Suprapubic skin (tissue), 4 donors: ENCODE measurements at regions not wholly inside any gene's neighbourhood (a gene's known extent, or its start where the extent isn't known, plus 50 kb on each side); places are given as distances from the start of the nearest gene placed in this dataset.

Experiments
- DNase-seq, 2 donors: peaks; one replicate each; pipeline ENCODE4 v3.0.0-alpha.2; 2019; ENCODE audit warnings: low spot score in 2 of 2
- H3K27ac ChIP-seq: fragments of 200-600 bp; sonication (generic); one replicate; pipeline ENCODE4 v1.5.1; 2019
- H3K27me3 ChIP-seq: fragments of 200-600 bp; sonication (generic); one replicate; pipeline ENCODE4 v1.5.1; 2019
- H3K36me3 ChIP-seq: fragments of 200-600 bp; sonication (generic); one replicate; pipeline ENCODE4 v1.5.1; 2019
- H3K4me1 ChIP-seq: fragments of 200-600 bp; sonication (generic); one replicate; pipeline ENCODE4 v1.5.1; 2019
- H3K4me3 ChIP-seq: fragments of 200-600 bp; sonication (generic); one replicate; pipeline ENCODE4 v1.5.1; 2019; ENCODE audit warnings: mild to moderate bottlenecking
- H3K9me3 ChIP-seq: fragments of 200-600 bp; sonication (generic); one replicate; pipeline ENCODE4 v1.5.1; 2019
- CTCF ChIP-seq, 2 donors: fragments of 200-600 bp in 1 of 2; fragments of 450-650 bp in 1 of 2; sonication (generic) in 1 of 2; IDR thresholded peaks; one replicate each; pipeline ENCODE4 v1.5.1; 2016 to 2019; ENCODE audit warnings: antibody characterized with exemption in 2 of 2, mild to moderate bottlenecking in 1 of 2, moderate library complexity in 1 of 2
- EP300 ChIP-seq: sonication (generic); formaldehyde crosslinking; IDR thresholded peaks from one replicate; pipeline ENCODE4 v1.6.1; 2017; ENCODE audit warnings: antibody characterized with exemption
- POLR2A ChIP-seq, 2 donors: fragments of 450-650 bp; IDR thresholded peaks; one replicate each; pipeline ENCODE4 v1.6.1; 2017; ENCODE audit warnings: antibody characterized with exemption in 2 of 2, mild to moderate bottlenecking in 2 of 2, moderate library complexity in 2 of 2
- POLR2AphosphoS5 ChIP-seq, 3 donors: sonication (generic); formaldehyde crosslinking; IDR thresholded peaks; one replicate each; pipeline ENCODE4 v1.6.1; 2017; ENCODE audit warnings: antibody characterized with exemption in 3 of 3
- WGBS: methylation state at CpG from one replicate; pipeline ENCODE4 v1.1.5; 2018; 5-methylcytosine and 5-hydroxymethylcytosine counted together

DNA sequence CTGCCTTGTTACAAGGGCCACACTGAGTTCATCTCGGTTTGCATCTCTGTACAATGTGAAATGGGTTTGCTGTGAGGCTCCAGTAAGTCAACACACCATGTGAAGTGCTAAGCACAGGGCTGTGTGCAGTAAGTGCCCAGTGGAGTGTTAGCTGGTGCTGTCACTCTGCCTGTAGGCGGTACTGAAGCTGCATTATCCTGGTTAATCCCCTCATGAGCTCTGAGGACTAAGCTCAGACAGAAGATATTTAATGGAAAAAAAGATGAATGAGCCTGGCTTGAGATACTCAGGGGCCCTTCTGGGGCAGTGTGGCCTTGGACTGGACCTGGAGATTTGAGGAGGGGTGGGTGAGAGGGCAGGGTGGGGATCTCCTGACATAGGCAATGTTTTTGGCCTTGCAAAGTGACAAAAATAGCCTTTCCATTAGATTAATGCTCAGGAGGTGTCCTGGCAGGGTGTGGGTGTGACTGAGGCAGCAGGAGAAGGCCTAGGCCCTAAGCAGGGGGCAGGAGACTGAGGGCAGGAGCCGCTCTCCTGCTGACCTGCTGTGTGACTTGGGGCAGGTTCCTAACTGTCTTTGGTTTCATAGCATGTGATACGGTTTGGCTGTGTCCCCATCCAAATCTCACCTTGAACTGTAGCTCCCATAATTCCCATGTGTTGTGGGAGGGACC, 570.5 kb downstream of the PTPRU start:
- Histone ChIP-seq H3K27ac (no peak overlapping the region), H3K4me3 (no peak overlapping the region), H3K4me1 (no peaks in the 10 kb centered on the region), H3K27me3 (peaks cover 30% of the 10 kb centered on the region), H3K9me3 (no peaks in the 10 kb centered on the region), H3K36me3 (no peaks in the 10 kb centered on the region)
- TF ChIP-seq CTCF (IDR thresholded peaks at IDR 0.05): no peak
- no peak for TF ChIP-seq POLR2AphosphoS5 (IDR thresholded peaks at IDR 0.05)
- no peak for TF ChIP-seq POLR2A (IDR thresholded peaks at IDR 0.05)
- no peak for TF ChIP-seq EP300
- 64% methylated on average over 4 of the region's 4 CpGs for WGBS
- DNase-seq: no peak

DNA sequence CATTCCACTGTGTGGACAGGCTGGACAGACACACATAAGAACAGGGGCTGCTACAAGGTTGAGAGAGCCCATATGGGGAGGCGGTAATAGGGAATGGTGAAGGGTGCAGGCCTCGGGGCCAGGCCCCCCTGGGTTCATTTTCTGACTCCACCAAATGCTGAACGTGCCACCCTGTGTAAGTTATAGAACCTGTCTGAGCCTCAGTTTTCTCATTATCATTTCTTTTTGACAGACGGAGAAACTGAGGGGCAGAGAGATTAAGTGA, 569.5 kb downstream of the PTPRU start:
- Histone ChIP-seq H3K4me3 (no peak overlapping the region), H3K27me3 (peaks cover 36% of the 10 kb centered on the region), H3K9me3 (no peaks in the 10 kb centered on the region), H3K36me3 (no peaks in the 10 kb centered on the region), H3K27ac (no peak overlapping the region), H3K4me1 (no peaks in the 10 kb centered on the region)
- TF ChIP-seq POLR2A (IDR thresholded peaks at IDR 0.05) (no peak), POLR2AphosphoS5 (IDR thresholded peaks at IDR 0.05) (no peak), EP300 (no peak), CTCF (IDR thresholded peaks at IDR 0.05) (no peak)
- DNase-seq: no peak
- WGBS: 90% methylated on average over 4 of the region's 4 CpGs

GRCh38 chr1:29805122-29805895, 569.0 kb downstream of the PTPRU start:
- TF ChIP-seq CTCF (IDR thresholded peaks at IDR 0.05) (no peak), POLR2AphosphoS5 (IDR thresholded peaks at IDR 0.05) (no peak), POLR2A (IDR thresholded peaks at IDR 0.05) (no peak), EP300 (no peak)
- Histone ChIP-seq H3K4me1 (no peaks in the 10 kb centered on the region), H3K27ac (no peak overlapping the region), H3K9me3 (no peaks in the 10 kb centered on the region), H3K27me3 (peaks cover 38% of the 10 kb centered on the region), H3K36me3 (no peaks in the 10 kb centered on the region), H3K4me3 (no peak overlapping the region)
- WGBS: 86% methylated on average over 3 of the region's 11 CpGs
- DNase-seq: no peak

DNA sequence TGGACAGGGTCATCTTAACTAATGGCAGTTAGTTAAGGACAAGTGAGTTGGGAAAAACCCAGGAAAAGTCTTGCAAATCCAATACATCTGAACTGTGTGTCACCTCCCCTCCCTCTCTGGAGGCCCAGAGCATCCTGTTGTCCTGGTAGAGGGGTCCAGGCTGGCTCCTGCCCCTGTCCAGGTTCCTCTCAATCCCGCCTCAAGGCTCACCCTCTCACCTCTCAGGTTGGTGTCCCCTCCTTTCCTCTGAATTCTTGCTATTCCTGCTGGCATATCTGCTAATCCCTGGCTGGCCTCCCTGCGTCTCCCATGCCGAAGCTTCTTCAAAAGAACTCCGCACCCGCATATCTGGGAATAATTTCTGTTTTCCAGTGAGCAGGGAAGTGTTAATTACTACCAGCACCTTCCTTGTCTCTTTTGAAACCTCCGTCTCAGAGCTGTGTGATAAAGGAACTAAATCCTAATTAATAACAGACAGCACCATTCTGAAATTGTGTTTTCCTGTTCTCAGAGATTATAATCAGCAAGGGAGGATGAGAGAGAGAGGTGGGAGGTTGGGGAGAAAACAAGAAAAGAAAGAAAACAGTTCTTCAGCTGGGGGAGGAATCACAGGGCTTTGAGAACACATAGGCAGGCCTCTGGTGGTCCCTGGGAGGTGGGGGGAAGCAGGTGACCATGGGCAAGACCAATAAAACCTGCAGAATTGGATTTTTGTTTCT, 568.0 kb downstream of the PTPRU start:
- H3K27me3 ChIP-seq: peaks cover 31% of the 10 kb centered on the region
- DNase-seq: no peak

DNA sequence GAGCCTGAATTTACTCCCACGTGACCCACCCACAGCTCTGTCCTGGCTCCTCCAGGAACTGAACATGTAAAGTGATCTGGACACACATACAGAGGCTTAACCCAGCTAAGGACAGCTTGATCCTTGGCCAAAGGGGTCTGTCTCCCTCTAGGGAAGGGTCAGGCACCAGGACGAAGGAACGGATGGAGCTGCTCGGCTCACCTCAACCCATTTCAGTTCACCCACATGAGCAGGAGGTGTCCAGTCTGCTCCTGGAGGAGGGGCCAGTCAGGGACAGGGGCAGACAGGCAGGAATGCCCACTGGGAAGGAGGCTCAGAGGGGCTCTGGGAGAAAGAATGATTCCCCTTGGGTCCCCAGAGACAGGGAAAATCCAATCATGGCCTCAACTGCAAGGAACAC, 567.2 kb downstream of the PTPRU start:
- H3K4me3 ChIP-seq: no peak overlapping the region
- TF ChIP-seq CTCF (IDR thresholded peaks at IDR 0.05) (no peak), POLR2A (IDR thresholded peaks at IDR 0.05) (no peak), POLR2AphosphoS5 (IDR thresholded peaks at IDR 0.05) (no peak), EP300 (no peak)
- 85% methylated on average over 4 of the region's 4 CpGs for WGBS
- no peaks in the 10 kb centered on the region for H3K9me3 ChIP-seq
- H3K36me3 ChIP-seq: no peaks in the 10 kb centered on the region
- no peak overlapping the region for H3K27ac ChIP-seq
- no peak for DNase-seq
- H3K4me1 ChIP-seq: no peaks in the 10 kb centered on the region
- peaks cover 26% of the 10 kb centered on the region for H3K27me3 ChIP-seq

More for the DNA sequence above, 568.0 kb downstream of the PTPRU start:
- WGBS: 48% methylated on average over 6 of the region's 6 CpGs
- Histone ChIP-seq H3K36me3 (no peaks in the 10 kb centered on the region), H3K4me3 (no peak overlapping the region), H3K27ac (no peak overlapping the region), H3K9me3 (no peaks in the 10 kb centered on the region), H3K4me1 (no peaks in the 10 kb centered on the region)
- no peak for TF ChIP-seq POLR2A (IDR thresholded peaks at IDR 0.05)
